ENCODE measurements at regions not wholly inside any gene's neighbourhood (a gene's known extent, or its start where the extent isn't known, plus 50 kb on each side); places are given as distances from the start of the nearest gene placed in this dataset.

DNA sequence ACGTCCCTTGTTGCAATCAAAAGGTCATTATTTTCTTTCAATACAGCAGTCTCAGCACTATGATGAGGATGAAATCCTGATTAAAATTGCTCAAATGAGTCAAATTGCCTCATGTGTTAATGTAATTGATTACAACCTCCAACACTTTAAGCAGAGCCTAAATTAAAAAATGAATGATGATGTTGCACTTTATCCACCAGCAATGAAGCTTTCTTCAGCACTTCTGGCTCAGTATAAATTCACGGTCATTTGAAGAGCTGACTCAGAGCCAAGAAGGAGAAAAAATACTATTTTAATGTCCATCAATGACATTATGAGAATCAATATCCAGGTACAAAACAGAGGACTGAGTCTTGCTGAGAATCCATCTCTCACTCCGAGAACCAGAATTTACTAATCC is 792.6 kb upstream of the ATXN8OS start:
- intact Hi-C loops (cut with micrococcal nuclease; ENCODE audit: unreplicated experiment): no loop called here
- BruUV-seq (replicated peaks): no TSS peak
- no peaks in the 10 kb centered on the region for H3K4me1 ChIP-seq (ENCODE audit: insufficient read depth, low read length, poor library complexity, severe bottlenecking)
- no peak for DNase-seq (ENCODE audit: low spot score)
- H3K9me3 ChIP-seq (ENCODE audit: low read depth, low read length, poor library complexity, severe bottlenecking): no peaks in the 10 kb centered on the region
- ChIA-PET CTCF (no interaction called here), POLR2A (ENCODE audit: low non-redundant PET) (no interaction called here)
- no peak overlapping the region for H3K4me3 ChIP-seq (ENCODE audit: low read depth, low read length, poor library complexity, severe bottlenecking)
- H3K36me3 ChIP-seq (ENCODE audit: insufficient read depth, low read length, poor library complexity, severe bottlenecking): no peaks in the 10 kb centered on the region
- H3K27ac ChIP-seq (ENCODE audit: low read depth, low read length, poor library complexity, severe bottlenecking): no peak overlapping the region
- TF ChIP-seq, protein P1, sequence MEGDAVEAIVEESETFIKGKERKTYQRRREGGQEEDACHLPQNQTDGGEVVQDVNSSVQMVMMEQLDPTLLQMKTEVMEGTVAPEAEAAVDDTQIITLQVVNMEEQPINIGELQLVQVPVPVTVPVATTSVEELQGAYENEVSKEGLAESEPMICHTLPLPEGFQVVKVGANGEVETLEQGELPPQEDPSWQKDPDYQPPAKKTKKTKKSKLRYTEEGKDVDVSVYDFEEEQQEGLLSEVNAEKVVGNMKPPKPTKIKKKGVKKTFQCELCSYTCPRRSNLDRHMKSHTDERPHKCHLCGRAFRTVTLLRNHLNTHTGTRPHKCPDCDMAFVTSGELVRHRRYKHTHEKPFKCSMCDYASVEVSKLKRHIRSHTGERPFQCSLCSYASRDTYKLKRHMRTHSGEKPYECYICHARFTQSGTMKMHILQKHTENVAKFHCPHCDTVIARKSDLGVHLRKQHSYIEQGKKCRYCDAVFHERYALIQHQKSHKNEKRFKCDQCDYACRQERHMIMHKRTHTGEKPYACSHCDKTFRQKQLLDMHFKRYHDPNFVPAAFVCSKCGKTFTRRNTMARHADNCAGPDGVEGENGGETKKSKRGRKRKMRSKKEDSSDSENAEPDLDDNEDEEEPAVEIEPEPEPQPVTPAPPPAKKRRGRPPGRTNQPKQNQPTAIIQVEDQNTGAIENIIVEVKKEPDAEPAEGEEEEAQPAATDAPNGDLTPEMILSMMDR (conservative IDR thresholded peaks at IDR 0.05; ENCODE audit: low read depth, low read length): no peak
- no peak for TF ChIP-seq EZH2 (IDR thresholded peaks at IDR 0.05; ENCODE audit: borderline replicate concordance, low read depth, low read length, poor library complexity, severe bottlenecking)
- no peaks in the 10 kb centered on the region for H3K27me3 ChIP-seq (replicated peaks; ENCODE audit: insufficient read depth, low read depth, low read length, poor library complexity)

DNA sequence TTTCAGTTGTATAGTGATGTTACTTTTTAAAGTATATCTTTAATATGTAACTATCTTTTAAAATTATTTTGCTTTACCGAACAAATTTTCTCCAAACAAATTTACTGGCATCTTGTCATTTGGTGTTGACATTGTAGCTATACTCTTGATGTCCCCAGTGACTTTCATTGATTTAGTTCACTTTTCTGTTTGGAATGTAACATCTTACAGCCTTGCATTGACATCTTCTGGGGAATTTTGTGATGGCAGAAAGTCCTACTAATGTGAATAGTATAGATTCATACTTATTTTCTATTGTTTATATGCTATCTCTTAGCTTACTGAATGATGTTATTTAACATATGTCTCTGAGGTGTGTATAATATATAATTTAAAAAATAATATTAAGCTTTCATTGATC is 800.9 kb upstream of the ATXN8OS start:
- no peak for TF ChIP-seq EZH2 (IDR thresholded peaks at IDR 0.05; ENCODE audit: borderline replicate concordance, low read depth, low read length, poor library complexity, severe bottlenecking)
- TF ChIP-seq, protein P1 (conservative IDR thresholded peaks at IDR 0.05; ENCODE audit: low read depth, low read length): no peak
- no peak overlapping the region for H3K27ac ChIP-seq (ENCODE audit: low read depth, low read length, poor library complexity, severe bottlenecking)
- ChIA-PET CTCF (no interaction called here), POLR2A (ENCODE audit: low non-redundant PET) (no interaction called here)
- intact Hi-C loops (cut with micrococcal nuclease; ENCODE audit: unreplicated experiment): no loop called here
- no peaks in the 10 kb centered on the region for H3K27me3 ChIP-seq (replicated peaks; ENCODE audit: insufficient read depth, low read depth, low read length, poor library complexity)
- no peaks in the 10 kb centered on the region for H3K9me3 ChIP-seq (ENCODE audit: low read depth, low read length, poor library complexity, severe bottlenecking)
- H3K4me1 ChIP-seq (ENCODE audit: insufficient read depth, low read length, poor library complexity, severe bottlenecking): no peaks in the 10 kb centered on the region
- no peak overlapping the region for H3K4me3 ChIP-seq (ENCODE audit: low read depth, low read length, poor library complexity, severe bottlenecking)
- no peak for DNase-seq (ENCODE audit: low spot score)
- BruUV-seq (replicated peaks): no TSS peak
- no peaks in the 10 kb centered on the region for H3K36me3 ChIP-seq (ENCODE audit: insufficient read depth, low read length, poor library complexity, severe bottlenecking)

DNA sequence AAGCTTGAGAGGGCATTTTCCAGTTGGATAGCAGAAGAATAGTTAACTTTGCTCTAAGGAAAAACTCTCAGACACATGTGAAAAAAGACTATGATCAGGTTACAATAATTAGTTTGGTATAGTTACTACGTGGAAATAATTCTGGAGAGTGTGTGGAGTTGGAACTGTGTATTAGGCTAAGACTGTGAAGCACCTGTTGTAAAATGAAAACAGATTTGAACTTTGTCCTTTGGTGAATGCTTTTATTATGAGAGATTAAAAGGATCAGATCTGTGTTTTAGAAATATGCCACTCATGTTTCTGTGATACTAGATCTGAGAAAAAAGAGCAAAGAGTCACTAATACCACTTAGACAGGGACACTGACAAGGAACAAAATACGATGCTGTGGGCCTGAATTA is 807.5 kb upstream of the ATXN8OS start:
- Histone ChIP-seq H3K4me1 (ENCODE audit: insufficient read depth, low read length, poor library complexity, severe bottlenecking) (no peaks in the 10 kb centered on the region), H3K4me3 (ENCODE audit: low read depth, low read length, poor library complexity, severe bottlenecking) (no peak overlapping the region), H3K27ac (ENCODE audit: low read depth, low read length, poor library complexity, severe bottlenecking) (no peak overlapping the region), H3K36me3 (ENCODE audit: insufficient read depth, low read length, poor library complexity, severe bottlenecking) (no peaks in the 10 kb centered on the region), H3K27me3 (replicated peaks; ENCODE audit: insufficient read depth, low read depth, low read length, poor library complexity) (no peaks in the 10 kb centered on the region), H3K9me3 (ENCODE audit: low read depth, low read length, poor library complexity, severe bottlenecking) (no peaks in the 10 kb centered on the region)
- intact Hi-C loops (cut with micrococcal nuclease; ENCODE audit: unreplicated experiment): no loop called here
- CTCF ChIA-PET: no interaction called here
- TF ChIP-seq EZH2 (IDR thresholded peaks at IDR 0.05; ENCODE audit: borderline replicate concordance, low read depth, low read length, poor library complexity, severe bottlenecking): no peak
- TF ChIP-seq, protein P1 (conservative IDR thresholded peaks at IDR 0.05; ENCODE audit: low read depth, low read length): no peak
- no peak for DNase-seq (ENCODE audit: low spot score)
- no TSS peak for BruUV-seq (replicated peaks)
- POLR2A ChIA-PET (ENCODE audit: low non-redundant PET): no interaction called here

Data from A673 (cell line).